CD4-positive, alpha-beta T cell (primary cell): ENCODE measurements at regions not wholly inside any gene's neighbourhood (a gene's known extent, or its start where the extent isn't known, plus 50 kb on each side); places are given as distances from the start of the nearest gene placed in this dataset.

ENCODE experiments used
- ATAC-seq: fragments of 200-7000 bp; cut with Tn5 transposase; one replicate; pipeline ENCODE4 v1.10.0; 2022; ENCODE audit warnings: mild to moderate bottlenecking; ENCODE audit not compliant: poor library complexity
- CTCF ChIA-PET: fragments of 350-600 bp; sonication (Branson Sonifier 250); formaldehyde crosslinking; loops from one replicate; lab custom pipeline; 2021; ENCODE audit warnings: antibody characterized with exemption, inconsistent platforms; lab: Charles Lee
- POLR2A ChIA-PET: fragments of 350-600 bp; sonication (Branson Sonifier 250); formaldehyde crosslinking; loops from one replicate; lab custom pipeline; 2021; ENCODE audit warnings: antibody characterized with exemption, inconsistent platforms; lab: Charles Lee
- DNase-seq, 14 experiments: peaks; one replicate each; pipeline ENCODE4 v3.0.0-alpha.2; 2013 to 2020; ENCODE audit warnings: mixed read lengths in 2 of 14
- H3K27ac ChIP-seq, 2 donors: one replicate each; pipeline versions ENCODE4 v1.5.1 to v1.7.0; 2013; ENCODE audit warnings: low read length in 2 of 2, low read depth in 1 of 2, mild to moderate bottlenecking in 1 of 2
- H3K27me3 ChIP-seq, 2 experiments: 1 replicate in 1 of 2; 2 replicates in 1 of 2; pipeline versions ENCODE4 v1.6.1 to v1.7.0; 2013; ENCODE audit warnings: low read length in 2 of 2, control low read depth in 1 of 2, mild to moderate bottlenecking in 1 of 2, moderate library complexity in 1 of 2; ENCODE audit not compliant: insufficient read depth in 2 of 2, control insufficient read depth in 1 of 2
- H3K36me3 ChIP-seq: one replicate; pipeline ENCODE4 v1.6.1; 2013; ENCODE audit warnings: low read length, control low read depth; ENCODE audit not compliant: insufficient read depth
- H3K4me1 ChIP-seq: one replicate; pipeline ENCODE4 v1.6.1; 2013; ENCODE audit warnings: low read length, control low read depth; ENCODE audit not compliant: insufficient read depth
- H3K4me3 ChIP-seq: one replicate; pipeline ENCODE4 v1.5.1; 2013; ENCODE audit warnings: mild to moderate bottlenecking, low read length, moderate library complexity
- H3K9me3 ChIP-seq, 2 experiments: 1 replicate in 1 of 2; 2 replicates in 1 of 2; pipeline versions ENCODE4 v1.6.1 to v1.7.0; 2013; ENCODE audit warnings: low read length in 2 of 2, mild to moderate bottlenecking in 2 of 2, control low read depth in 1 of 2, moderate library complexity in 1 of 2; ENCODE audit not compliant: control insufficient read depth in 1 of 2, insufficient read depth in 1 of 2
- H3K27ac Mint-ChIP-seq: one replicate; pipeline ENCODE4 v1.8.0; 2020; ENCODE audit warnings: mixed read lengths
- H3K27me3 Mint-ChIP-seq: one replicate; pipeline ENCODE4 v1.8.0; 2021; ENCODE audit warnings: mixed read lengths
- H3K36me3 Mint-ChIP-seq: one replicate; pipeline ENCODE4 v1.8.0; 2021; ENCODE audit warnings: low read depth, mixed read lengths
- H3K4me1 Mint-ChIP-seq: one replicate; pipeline ENCODE4 v1.8.0; 2021; ENCODE audit warnings: low read depth, mixed read lengths
- H3K4me3 Mint-ChIP-seq: one replicate; pipeline ENCODE4 v1.8.0; 2020; ENCODE audit warnings: mild to moderate bottlenecking, mixed read lengths
- H3K9me3 Mint-ChIP-seq: one replicate; pipeline ENCODE4 v1.8.0; 2020; ENCODE audit warnings: mixed read lengths
- intact Hi-C, 2 experiments: fragments of 100-400 bp; cut with DNase I in 1 of 2; cut with micrococcal nuclease in 1 of 2; formaldehyde crosslinking; loops; one replicate each; pipeline versions ENCODE4 v1.15.1 to v1.9.0; 2023 to 2025; cut with DNase I, micrococcal nuclease
- TF ChIP-seq, protein P1 (sequence below): fragments of 200-600 bp; IDR thresholded peaks from one replicate; pipeline ENCODE4 v1.8.0; 2022; ENCODE audit warnings: antibody characterized with exemption, mild to moderate bottlenecking

DNA sequence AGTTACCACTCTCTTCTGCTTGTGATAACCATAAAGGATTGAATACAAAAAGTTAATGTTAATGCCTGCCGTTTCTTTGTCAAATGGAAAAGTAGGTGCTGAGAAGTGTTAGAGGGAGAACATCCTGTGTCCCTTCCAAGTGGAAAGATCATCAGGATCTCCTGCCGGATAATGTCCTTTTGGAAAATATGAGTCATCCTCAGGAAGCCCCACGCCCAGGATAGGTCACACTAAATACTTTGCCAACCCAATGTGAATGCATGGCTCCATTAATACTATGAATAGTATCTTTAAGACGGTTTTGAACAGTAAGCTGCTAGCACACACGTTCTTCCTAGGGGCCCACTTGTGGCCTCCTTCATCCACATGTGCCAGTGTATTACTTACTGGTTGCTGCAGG lies 279.5 kb downstream of the ZNF326 start:
- Mint-ChIP-seq H3K36me3 (no peaks in the 10 kb centered on the region), H3K4me1 (no peaks in the 10 kb centered on the region), H3K9me3 (no peaks in the 10 kb centered on the region), H3K27ac (no peak overlapping the region), H3K27me3 (no peaks in the 10 kb centered on the region), H3K4me3 (no peak overlapping the region)
- DNase-seq = no peak
- no peaks in the 10 kb centered on the region for H3K27me3 ChIP-seq
- intact Hi-C loops = no loop called here
- no peaks in the 10 kb centered on the region for H3K9me3 ChIP-seq
- ChIA-PET CTCF (no interaction called here), POLR2A (no interaction called here)
- no peak overlapping the region for H3K27ac ChIP-seq
- no peak overlapping the region for H3K4me3 ChIP-seq
- H3K4me1 ChIP-seq = no peaks in the 10 kb centered on the region
- ATAC-seq = no peak
- TF ChIP-seq, protein P1, sequence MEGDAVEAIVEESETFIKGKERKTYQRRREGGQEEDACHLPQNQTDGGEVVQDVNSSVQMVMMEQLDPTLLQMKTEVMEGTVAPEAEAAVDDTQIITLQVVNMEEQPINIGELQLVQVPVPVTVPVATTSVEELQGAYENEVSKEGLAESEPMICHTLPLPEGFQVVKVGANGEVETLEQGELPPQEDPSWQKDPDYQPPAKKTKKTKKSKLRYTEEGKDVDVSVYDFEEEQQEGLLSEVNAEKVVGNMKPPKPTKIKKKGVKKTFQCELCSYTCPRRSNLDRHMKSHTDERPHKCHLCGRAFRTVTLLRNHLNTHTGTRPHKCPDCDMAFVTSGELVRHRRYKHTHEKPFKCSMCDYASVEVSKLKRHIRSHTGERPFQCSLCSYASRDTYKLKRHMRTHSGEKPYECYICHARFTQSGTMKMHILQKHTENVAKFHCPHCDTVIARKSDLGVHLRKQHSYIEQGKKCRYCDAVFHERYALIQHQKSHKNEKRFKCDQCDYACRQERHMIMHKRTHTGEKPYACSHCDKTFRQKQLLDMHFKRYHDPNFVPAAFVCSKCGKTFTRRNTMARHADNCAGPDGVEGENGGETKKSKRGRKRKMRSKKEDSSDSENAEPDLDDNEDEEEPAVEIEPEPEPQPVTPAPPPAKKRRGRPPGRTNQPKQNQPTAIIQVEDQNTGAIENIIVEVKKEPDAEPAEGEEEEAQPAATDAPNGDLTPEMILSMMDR = no peak
- no peaks in the 10 kb centered on the region for H3K36me3 ChIP-seq

DNA sequence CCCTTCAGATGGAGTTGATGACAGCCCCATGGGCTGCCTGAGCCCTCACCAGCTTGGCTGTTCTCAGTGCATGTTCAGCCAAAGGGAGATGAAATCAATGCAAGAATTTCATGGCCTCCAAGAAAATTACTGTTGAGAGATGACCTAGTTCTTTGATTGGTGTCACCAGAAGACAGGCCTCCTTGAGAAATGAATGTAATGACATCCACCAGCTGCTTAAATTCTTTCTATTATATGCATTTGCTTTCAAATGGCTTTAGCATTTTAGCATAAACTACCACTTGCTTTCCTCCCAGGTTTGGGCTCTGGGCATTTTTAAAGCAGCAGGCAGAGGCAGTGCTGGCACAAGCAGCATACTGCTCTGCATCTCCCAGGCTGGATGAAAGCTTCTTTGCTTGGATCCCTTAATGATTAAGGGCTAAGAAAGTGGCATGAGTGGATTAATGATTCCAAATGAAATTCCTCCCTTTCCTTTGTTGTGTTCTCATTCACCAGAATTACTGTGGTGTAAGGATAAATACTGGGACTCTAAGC lies 278.4 kb downstream of the ZNF326 start:
- no peaks in the 10 kb centered on the region for H3K4me1 ChIP-seq
- Mint-ChIP-seq H3K27me3 (no peaks in the 10 kb centered on the region), H3K27ac (no peak overlapping the region), H3K4me3 (no peak overlapping the region), H3K4me1 (no peaks in the 10 kb centered on the region), H3K36me3 (no peaks in the 10 kb centered on the region), H3K9me3 (no peaks in the 10 kb centered on the region)
- no peak for ATAC-seq
- no peaks in the 10 kb centered on the region for H3K9me3 ChIP-seq
- no peak for DNase-seq
- ChIA-PET CTCF (no interaction called here), POLR2A (no interaction called here)
- H3K36me3 ChIP-seq = no peaks in the 10 kb centered on the region
- intact Hi-C loops = no loop called here
- H3K4me3 ChIP-seq = no peak overlapping the region
- H3K27me3 ChIP-seq = no peaks in the 10 kb centered on the region
- TF ChIP-seq, protein P1 = no peak
- no peak overlapping the region for H3K27ac ChIP-seq

DNA sequence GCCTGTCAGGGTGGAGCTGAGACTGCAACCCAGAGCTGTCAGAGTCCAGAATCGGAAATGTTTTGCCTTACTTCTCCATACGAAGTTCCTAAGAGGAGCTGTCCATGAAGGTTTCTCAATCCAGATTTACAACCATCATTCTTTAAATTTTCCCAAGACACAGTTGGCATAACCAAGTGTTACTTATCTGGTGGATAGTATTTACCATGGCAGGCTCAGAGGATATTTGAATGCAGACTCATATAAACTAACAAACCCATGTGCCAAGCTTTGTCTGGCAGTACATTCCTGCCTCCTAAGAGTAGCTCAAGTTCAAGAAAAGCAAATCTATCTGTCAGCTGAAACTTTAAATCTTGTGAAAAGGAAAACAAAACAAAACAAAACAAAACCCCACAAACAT lies 267.9 kb downstream of the ZNF326 start:
- no peaks in the 10 kb centered on the region for H3K4me1 Mint-ChIP-seq
- TF ChIP-seq, protein P1 = no peak
- Histone ChIP-seq H3K36me3 (no peaks in the 10 kb centered on the region), H3K4me3 (no peak overlapping the region), H3K27ac (no peak overlapping the region), H3K9me3 (no peaks in the 10 kb centered on the region), H3K4me1 (no peaks in the 10 kb centered on the region), H3K27me3 (no peaks in the 10 kb centered on the region)
- no peak overlapping the region for H3K27ac Mint-ChIP-seq
- peaks cover 2% of the 10 kb centered on the region for H3K9me3 Mint-ChIP-seq
- ChIA-PET CTCF (no interaction called here), POLR2A (no interaction called here)
- ATAC-seq (no peak), DNase-seq (no peak)
- intact Hi-C loops = no loop called here
- peaks cover 18% of the 10 kb centered on the region for H3K27me3 Mint-ChIP-seq
- H3K4me3 Mint-ChIP-seq = no peak overlapping the region
- H3K36me3 Mint-ChIP-seq = no peaks in the 10 kb centered on the region
